ENCODE measurements at regions not wholly inside any gene's neighbourhood (a gene's known extent, or its start where the extent isn't known, plus 50 kb on each side); places are given as distances from the start of the nearest gene placed in this dataset.

- no peak for TF ChIP-seq POLR2AphosphoS5 (IDR thresholded peaks at IDR 0.05)
- TF ChIP-seq, protein P1, sequence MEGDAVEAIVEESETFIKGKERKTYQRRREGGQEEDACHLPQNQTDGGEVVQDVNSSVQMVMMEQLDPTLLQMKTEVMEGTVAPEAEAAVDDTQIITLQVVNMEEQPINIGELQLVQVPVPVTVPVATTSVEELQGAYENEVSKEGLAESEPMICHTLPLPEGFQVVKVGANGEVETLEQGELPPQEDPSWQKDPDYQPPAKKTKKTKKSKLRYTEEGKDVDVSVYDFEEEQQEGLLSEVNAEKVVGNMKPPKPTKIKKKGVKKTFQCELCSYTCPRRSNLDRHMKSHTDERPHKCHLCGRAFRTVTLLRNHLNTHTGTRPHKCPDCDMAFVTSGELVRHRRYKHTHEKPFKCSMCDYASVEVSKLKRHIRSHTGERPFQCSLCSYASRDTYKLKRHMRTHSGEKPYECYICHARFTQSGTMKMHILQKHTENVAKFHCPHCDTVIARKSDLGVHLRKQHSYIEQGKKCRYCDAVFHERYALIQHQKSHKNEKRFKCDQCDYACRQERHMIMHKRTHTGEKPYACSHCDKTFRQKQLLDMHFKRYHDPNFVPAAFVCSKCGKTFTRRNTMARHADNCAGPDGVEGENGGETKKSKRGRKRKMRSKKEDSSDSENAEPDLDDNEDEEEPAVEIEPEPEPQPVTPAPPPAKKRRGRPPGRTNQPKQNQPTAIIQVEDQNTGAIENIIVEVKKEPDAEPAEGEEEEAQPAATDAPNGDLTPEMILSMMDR (IDR thresholded peaks at IDR 0.05) = no peak
Observed at GRCh38 chrX:145687146-145687545, 130.5 kb upstream of the SLITRK2 start.
